Kidney glomerular epithelial cell (primary cell): ENCODE measurements at regions not wholly inside any gene's neighbourhood (a gene's known extent, or its start where the extent isn't known, plus 50 kb on each side); places are given as distances from the start of the nearest gene placed in this dataset.
"Not testable (repeated sequence)": the region's sequence is repeated elsewhere in the genome, so short reads cannot be mapped to it uniquely, and the experiment has no call there.

Experiments used
- DNase-seq: peaks from one replicate; lab custom pipeline; 2025; lab: John Stamatoyannopoulos, UW

DNA sequence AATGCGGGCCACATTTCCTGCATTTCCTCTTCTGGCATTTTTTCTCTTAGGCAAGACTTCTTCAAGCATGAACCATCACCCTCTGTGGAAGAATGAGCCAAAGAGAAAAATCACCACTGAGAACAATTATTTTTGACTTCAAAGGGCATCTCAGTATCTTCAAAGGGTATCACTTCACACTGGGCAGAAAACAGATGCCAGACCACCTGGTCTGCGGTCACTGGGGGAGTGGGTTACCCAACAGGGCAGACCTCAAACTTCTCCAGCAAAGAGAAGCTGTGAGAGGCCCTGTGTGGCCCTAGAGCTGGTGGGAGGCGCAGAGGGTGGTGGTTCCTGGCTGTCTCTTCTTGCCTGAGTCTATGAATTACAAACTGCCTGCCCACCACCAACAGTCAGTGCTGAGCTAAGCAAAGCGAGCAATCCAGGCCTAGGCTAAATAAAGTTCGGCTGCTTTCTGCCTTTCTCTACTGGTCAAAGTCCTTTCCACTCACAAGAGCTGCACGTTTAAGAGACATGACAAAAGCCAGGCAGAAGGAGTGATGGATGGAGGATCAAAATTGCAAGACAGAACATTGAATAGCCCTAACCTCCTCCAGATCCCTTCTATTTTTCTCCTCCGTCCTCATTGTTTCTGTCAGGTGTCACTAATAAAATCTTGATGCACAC lies 602.7 kb upstream of the CDH5 start:
- DNase-seq, result no peak

- no peak for DNase-seq
Measured at GRCh38 chr16:65760874-65761273, 605.6 kb upstream of the CDH5 start.

DNA sequence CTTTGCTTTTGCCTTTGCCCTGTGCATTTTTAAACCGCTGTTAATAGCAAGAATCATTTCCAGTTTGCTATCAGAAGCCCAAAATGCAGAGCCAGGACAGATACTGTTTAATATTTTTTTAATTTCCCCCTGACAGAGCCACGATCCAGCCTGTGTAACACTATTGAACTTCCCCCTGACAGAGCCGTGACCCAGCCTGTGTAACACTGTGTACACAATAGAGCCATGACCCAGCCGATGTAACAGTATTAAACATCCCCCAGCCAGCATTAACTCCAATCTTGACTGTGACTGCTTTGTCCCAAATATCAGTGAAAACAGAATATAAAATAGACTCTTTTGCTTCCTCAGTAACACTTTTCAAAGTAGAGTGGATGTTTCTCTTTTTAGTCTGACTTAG lies 607.9 kb upstream of the CDH5 start:
- DNase-seq, result no peak

GRCh38 chr16:65757064-65757463 lies 609.4 kb upstream of the CDH5 start:
- no peak for DNase-seq

DNA sequence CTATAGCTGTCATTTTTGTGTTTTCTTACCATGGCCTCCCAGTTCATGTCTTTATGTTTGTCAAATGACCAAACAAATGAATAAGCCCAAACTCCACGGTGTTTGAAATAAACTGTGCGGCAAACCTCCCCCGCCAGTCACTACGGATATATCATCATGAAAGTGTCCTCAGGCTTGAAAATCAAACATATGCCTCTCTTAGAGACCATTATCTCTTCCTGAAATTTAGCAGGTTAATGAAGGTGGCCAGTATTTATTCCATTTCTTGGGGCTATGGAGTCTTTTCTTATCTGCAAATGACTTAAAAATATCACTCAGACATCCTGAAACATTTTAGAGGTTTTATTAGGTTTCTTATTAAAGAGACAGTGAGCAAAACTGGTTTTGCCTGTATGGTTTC lies 610.3 kb upstream of the CDH5 start:
- no peak for DNase-seq

GRCh38 chr16:65754820-65755691 lies 611.4 kb upstream of the CDH5 start:
- DNase-seq, result no peak

DNA sequence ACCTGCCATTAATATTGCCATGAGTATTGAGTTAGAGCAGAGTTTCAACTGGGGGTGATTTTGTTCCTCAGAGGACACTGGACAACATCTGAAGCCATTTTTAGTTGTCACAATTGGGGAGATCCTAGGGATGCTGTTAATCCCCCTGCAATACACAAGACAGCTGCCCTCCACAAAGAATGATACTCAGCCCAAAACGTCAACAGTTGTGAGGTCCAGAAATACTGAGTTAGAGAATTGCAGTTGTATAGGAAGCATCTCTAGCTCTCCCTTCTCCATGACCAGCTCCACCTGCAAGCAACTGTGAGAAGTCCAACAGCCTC lies 614.0 kb upstream of the CDH5 start:
- no peak for DNase-seq

DNA sequence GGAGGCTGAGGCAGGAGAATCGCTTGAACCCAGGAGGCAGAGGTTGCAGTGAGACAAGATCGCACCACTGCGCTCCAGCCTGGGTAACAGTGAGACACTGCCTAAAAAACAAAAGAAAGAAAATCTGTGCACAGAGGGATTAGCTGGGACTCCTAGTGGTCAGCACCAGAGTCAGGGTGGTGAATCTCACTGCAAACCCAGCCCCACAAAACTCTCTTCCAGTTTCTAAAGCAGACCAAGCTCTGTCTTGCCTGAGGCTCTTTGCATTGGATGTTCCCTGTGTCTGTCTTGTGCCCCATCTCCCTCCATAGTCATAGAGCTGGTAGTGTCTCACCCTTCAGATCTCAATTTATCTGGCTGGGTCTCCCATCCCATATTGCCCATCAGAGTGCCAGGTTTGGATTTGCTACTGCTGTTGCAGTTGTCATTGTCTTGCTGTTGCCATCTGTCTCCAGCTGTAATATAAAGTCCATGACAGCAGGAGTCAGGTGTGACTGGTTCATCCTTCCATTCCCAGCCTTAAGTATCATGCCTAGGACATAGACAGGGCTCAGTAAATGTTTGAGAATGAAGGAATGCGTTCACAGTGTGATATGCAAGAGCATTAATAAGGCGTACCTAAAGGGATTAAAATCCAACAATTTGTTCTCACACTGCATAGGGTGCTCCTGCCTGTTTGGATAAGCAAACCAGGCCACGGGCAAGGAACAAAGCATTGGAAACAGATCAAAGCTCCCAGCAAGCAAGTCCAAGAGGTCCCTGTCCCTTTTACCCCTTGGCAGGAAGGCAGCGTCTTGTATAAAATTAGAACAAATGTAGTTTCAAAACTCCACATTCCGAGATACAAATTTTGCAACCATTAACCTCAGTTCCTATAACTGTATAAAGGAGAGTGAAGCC lies 614.6 kb upstream of the CDH5 start:
- DNase-seq, result no peak

DNA sequence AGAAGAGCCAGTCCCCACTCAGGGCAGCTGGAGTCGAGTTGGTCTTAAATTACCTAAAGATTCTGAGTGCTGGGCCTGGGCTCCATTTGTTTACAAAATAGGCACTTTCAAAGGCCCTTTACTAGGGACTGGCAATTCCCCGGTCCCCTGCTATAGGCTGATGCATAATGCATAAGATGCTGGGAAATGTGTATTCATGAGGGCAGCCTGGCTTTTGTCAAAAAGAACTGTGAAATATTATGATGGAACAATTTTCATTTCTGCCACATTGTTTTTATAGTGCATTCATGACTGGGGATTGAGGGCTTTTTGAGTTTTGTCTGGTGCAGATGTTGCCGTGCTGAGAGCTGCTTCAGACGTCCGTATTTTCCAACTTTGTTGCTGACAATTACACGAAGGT lies 617.0 kb upstream of the CDH5 start:
- no peak for DNase-seq

GRCh38 chr16:65746941-65747340 lies 619.5 kb upstream of the CDH5 start:
- DNase-seq, result no peak

DNA sequence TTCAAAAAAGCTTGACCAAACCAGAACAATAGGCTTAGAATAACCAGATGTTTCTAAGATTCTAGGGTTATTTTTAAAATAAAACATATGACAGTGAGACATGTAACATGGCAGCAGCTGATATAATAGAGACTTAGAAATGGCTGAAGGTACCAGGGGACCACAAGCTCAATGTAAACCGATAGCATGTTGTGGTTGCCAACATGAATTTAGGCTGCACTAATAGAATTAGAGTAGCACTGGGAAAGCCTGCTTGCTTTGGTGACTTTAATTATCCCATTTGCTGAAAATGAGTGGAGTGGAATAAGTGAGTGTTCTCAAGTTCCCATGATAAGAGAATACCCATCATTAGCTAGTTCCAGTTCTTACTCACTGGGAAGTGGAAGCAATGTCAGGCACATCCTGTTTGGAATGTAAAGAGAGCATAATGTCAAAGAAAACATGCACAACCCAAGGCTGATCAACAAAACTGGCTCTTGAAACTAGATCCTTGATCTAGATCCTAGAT lies 621.2 kb upstream of the CDH5 start:
- DNase-seq, result no peak

- DNase-seq, result no peak
Measured at GRCh38 chr16:65744401-65744800, 622.1 kb upstream of the CDH5 start.

DNA sequence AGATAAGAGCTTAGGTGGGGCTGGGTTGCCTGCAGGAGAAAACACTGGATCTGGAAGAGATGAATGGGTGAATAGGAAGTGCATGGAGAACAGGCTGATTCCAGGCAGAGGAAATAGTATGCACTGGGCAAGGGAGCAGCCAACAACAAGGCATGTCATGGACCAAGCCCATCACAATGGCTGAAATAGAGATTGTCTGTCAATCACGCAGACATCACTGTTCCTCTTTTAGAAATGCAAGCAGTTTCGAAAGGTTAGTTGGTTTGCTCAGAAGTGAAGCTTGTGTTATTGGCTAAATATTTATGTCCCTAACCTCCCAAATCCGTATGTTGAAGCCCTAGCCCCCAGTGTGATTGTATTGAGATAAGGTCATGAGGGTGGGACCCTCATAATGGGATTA lies 621.7 kb upstream of the CDH11 start:
- DNase-seq, result no peak

DNA sequence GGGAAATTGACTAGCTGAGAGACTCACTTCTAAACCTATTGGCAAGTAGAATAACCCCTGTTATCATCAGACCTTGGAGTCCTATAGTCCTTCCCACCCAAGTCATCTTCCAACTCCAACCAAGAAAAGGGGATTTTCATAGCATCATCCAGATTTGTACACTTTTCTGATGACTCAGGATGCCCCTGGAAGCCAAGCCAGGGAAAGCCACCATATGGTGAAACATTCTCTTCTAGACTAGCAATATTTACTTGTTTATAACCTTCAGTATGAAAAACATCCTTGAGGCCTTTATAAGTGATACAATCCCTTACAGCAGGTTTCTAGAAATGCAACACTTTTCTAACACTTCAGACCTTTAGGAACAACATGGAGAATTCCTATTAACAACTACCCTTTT lies 618.8 kb upstream of the CDH11 start:
- DNase-seq, result no peak

DNA sequence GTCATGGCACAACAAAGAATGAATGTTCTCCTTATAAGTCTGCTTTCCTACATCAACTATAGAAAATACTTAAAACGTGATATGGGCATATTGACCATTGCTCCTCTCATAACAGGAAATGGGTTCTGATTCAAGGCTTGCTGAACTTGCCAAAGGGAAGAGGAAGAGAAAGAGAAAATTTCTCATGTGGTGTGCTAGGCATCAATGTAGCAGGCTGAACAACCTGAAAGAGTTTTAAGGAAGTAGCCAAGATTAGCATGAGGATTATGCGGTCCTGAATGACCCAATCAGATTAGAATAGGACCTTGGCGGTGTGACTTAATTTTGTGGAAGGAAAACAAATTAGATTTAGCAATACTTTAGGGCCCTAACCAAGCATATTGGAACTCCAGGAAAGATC lies 617.7 kb upstream of the CDH11 start:
- DNase-seq, result no peak

GRCh38 chr16:65737831-65738230 lies 616.0 kb upstream of the CDH11 start:
- no peak for DNase-seq

DNA sequence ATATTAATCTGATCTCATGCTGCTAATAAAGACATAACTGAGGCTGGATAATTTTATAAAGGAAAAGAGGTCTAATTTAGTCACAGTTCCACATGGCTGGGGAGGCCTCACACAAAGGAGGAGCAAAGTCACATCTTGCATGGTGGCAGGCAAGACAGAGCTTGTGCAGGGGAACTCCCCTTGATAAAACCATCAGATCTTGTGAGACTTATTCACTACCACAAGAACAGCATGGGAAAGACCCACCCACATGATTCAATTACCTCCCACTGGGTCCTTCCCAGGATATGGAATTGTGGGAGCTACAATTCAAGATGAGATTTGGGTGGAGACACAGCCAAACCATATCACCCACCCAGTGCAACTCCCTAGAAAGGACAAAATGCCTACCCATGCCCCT lies 613.8 kb upstream of the CDH11 start:
- DNase-seq, result not testable (repeated sequence)

GRCh38 chr16:65733721-65734120 lies 611.9 kb upstream of the CDH11 start:
- DNase-seq, result no peak

- no peak for DNase-seq
Measured at GRCh38 chr16:65731833-65732232, 610.0 kb upstream of the CDH11 start.

GRCh38 chr16:65728652-65729051 lies 606.8 kb upstream of the CDH11 start:
- DNase-seq, result no peak

DNA sequence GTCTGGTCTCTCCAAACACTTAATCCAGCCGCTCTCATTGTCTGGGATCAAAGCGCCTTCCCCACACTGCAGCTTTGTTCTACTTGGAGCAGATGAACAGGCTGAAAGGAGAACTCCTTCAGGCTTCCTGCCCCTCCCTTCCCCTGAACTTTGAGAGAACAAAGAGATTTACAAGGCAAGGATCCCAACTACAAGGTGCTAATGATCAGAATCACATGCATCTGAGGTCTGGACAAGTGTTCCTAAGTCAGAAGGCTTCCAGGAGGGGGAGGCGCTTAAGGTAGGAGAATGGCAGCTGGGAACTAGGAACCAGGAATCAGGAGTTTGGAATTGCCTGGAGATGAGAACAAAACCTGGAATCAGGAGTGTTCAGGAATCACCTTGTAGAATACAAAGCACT lies 606.3 kb upstream of the CDH11 start:
- no peak for DNase-seq

GRCh38 chr16:65727534-65728137 lies 605.8 kb upstream of the CDH11 start:
- DNase-seq, result no peak
